ENCODE measurements at regions not wholly inside any gene's neighbourhood (a gene's known extent, or its start where the extent isn't known, plus 50 kb on each side); places are given as distances from the start of the nearest gene placed in this dataset.

DNA sequence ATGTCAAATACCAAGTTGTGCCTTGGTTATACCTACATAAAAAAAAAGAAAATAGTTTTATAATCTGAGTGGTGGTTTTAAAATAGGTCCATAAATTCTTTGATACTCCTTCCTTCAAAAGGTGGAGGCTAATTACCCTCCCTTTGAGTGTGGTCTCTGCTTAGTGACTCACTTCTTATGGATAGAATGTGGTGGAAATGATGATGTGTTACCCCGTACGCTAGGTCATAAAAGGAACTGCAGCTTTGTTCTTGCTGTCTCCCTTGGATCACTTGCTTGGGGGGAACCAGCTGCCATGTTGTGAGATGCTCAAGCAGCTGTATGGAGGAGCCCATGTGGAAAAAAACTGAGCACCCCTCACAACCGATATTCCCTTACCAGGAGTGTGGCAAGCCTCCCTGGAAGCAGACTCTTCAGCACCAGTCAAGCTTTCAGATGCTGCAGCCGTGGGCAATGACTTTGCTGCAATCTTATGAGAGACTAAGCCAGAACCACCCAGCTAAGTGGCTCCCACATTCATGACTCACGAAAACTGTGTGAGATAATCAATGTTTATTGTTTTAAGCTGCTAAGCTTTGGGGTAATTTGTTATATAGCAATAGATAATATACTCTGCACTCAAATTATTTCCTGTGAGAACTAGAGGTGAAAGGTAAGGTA is 195.0 kb upstream of the GATB start:
- Histone ChIP-seq H3K4me1 (ENCODE audit: insufficient read depth) (peaks cover 4% of the 10 kb centered on the region), H3K9me2 (replicated peaks; ENCODE audit: insufficient read depth) (no peaks in the 10 kb centered on the region), H2AFZ (no peak overlapping the region), H3K4me2 (peak overlapping the region; percentile 6), H4K20me1 (ENCODE audit: insufficient read depth, poor library complexity, severe bottlenecking) (no peaks in the 10 kb centered on the region), H3K27me3 (no peaks in the 10 kb centered on the region), H3K4me3 (no peak overlapping the region), H3K27ac (peak overlapping the region; percentile 57), H3K79me2 (no peaks in the 10 kb centered on the region), H3K36me3 (replicated peaks; ENCODE audit: insufficient read depth, low read depth) (no peaks in the 10 kb centered on the region), H3K9me3 (ENCODE audit: low read depth) (no peaks in the 10 kb centered on the region)
- DNase-seq (ENCODE audit: low spot score) = peak; percentile 18
- WGBS (ENCODE audit: low lambda C conversion rate, missing lambda C conversion rate) = 67% methylated on average over 5 of the region's 5 CpGs
- no peak for TF ChIP-seq EZH2phosphoT487 (IDR thresholded peaks at IDR 0.05; ENCODE audit: low read depth, severe bottlenecking, unreplicated experiment)
- TF ChIP-seq, protein P1, sequence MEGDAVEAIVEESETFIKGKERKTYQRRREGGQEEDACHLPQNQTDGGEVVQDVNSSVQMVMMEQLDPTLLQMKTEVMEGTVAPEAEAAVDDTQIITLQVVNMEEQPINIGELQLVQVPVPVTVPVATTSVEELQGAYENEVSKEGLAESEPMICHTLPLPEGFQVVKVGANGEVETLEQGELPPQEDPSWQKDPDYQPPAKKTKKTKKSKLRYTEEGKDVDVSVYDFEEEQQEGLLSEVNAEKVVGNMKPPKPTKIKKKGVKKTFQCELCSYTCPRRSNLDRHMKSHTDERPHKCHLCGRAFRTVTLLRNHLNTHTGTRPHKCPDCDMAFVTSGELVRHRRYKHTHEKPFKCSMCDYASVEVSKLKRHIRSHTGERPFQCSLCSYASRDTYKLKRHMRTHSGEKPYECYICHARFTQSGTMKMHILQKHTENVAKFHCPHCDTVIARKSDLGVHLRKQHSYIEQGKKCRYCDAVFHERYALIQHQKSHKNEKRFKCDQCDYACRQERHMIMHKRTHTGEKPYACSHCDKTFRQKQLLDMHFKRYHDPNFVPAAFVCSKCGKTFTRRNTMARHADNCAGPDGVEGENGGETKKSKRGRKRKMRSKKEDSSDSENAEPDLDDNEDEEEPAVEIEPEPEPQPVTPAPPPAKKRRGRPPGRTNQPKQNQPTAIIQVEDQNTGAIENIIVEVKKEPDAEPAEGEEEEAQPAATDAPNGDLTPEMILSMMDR (IDR thresholded peaks at IDR 0.05; ENCODE audit: poor library complexity) = no peak
- no peak for TF ChIP-seq EZH2 (IDR thresholded peaks at IDR 0.05; ENCODE audit: borderline replicate concordance)

DNA sequence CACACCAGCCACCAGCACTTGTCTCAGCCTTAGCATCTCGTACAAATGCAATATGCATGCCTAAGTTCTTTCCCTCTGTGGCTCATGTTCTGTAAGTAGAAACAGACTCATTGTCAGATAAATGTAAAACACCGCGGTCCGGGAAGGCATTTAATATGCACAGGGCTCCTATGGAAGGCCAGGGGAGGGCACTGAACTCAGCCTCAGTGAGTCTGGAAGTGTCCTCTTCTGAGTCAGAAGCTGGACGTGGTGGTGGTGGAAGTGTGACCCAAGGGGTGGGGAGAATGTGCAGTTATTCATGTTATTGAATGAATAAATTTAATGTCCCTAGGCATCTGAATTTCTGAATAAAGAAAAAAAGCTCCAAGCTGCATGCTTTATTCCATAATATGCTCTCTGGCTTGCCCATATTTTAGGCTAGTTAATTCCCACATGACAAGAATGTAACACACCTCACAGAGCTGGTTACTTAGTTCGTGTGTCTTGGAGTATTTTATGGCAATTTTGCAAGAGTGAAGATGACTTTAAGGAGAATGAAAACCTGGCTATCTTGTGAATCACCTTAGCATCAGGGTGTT is 193.1 kb upstream of the GATB start:
- H4K20me1 ChIP-seq (ENCODE audit: insufficient read depth, poor library complexity, severe bottlenecking) = no peaks in the 10 kb centered on the region
- TF ChIP-seq EZH2 (IDR thresholded peaks at IDR 0.05; ENCODE audit: borderline replicate concordance) = no peak
- H3K9me2 ChIP-seq (replicated peaks; ENCODE audit: insufficient read depth) = no peaks in the 10 kb centered on the region
- no peak overlapping the region for H3K4me3 ChIP-seq
- DNase-seq (ENCODE audit: low spot score) = no peak
- no peaks in the 10 kb centered on the region for H3K36me3 ChIP-seq (replicated peaks; ENCODE audit: insufficient read depth, low read depth)
- H3K4me2 ChIP-seq = no peak overlapping the region
- H3K27me3 ChIP-seq = no peaks in the 10 kb centered on the region
- 86% methylated on average over 6 of the region's 6 CpGs for WGBS (ENCODE audit: low lambda C conversion rate, missing lambda C conversion rate)
- H2AFZ ChIP-seq = no peak overlapping the region
- no peaks in the 10 kb centered on the region for H3K79me2 ChIP-seq
- peaks cover 4% of the 10 kb centered on the region for H3K4me1 ChIP-seq (ENCODE audit: insufficient read depth)
- H3K27ac ChIP-seq = no peak overlapping the region
- no peaks in the 10 kb centered on the region for H3K9me3 ChIP-seq (ENCODE audit: low read depth)

DNA sequence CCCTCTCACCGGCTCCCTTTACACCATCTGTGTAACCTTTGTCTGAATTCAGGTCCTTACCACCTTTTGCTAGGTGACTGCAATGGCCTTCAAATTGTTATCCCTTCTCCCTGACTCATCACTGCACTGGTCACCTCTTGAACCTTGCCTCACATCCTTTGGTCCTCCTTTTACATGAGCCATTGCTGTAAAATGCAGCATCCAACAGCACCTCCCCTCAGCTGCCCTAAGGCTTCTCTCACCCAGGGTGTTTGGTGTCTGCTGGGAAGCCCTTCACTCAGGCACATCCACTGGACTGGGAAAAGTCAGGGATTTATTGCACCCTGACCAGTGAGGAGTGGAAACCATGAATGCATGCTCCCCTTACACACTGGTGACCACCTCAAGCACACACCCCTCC is 192.5 kb upstream of the GATB start:
- peaks cover 4% of the 10 kb centered on the region for H3K4me1 ChIP-seq (ENCODE audit: insufficient read depth)
- H4K20me1 ChIP-seq (ENCODE audit: insufficient read depth, poor library complexity, severe bottlenecking) = no peaks in the 10 kb centered on the region
- H3K9me3 ChIP-seq (ENCODE audit: low read depth) = no peaks in the 10 kb centered on the region
- no peaks in the 10 kb centered on the region for H3K36me3 ChIP-seq (replicated peaks; ENCODE audit: insufficient read depth, low read depth)
- no peaks in the 10 kb centered on the region for H3K9me2 ChIP-seq (replicated peaks; ENCODE audit: insufficient read depth)
- no peaks in the 10 kb centered on the region for H3K79me2 ChIP-seq
- no peak for DNase-seq (ENCODE audit: low spot score)
- TF ChIP-seq EZH2phosphoT487 (IDR thresholded peaks at IDR 0.05; ENCODE audit: low read depth, severe bottlenecking, unreplicated experiment) = no peak
- no peak overlapping the region for H2AFZ ChIP-seq
- no peak overlapping the region for H3K4me3 ChIP-seq
- no peak overlapping the region for H3K27ac ChIP-seq
- WGBS (ENCODE audit: low lambda C conversion rate, missing lambda C conversion rate) = 100% methylated on average over 1 of the region's 1 CpG
- H3K27me3 ChIP-seq = no peaks in the 10 kb centered on the region
- H3K4me2 ChIP-seq = no peak overlapping the region

DNA sequence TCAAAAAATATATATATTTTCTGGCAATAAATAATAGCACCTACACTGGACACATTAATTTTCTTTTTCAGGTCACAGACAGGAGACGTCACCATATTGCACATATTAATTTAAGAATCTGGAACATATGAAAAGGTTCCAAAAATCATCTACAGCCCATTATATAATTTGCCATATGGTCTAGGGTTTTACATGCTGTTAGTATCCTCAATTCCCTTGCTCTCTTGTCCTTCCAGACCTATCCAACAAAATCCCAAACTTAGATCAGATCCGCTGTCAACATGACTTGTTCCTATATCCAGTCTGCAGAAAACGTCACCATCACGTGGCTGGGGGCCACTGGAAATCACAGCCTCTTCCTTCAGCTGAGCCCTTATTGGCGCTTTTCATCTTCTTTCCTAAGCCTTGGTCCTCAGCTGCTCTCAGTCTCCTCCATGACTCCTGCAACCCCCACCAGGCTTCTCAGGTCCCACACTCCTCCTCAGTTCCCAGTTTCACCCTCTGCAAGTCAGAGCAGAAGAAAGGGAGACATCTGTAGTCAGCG is 192.0 kb upstream of the GATB start:
- Histone ChIP-seq H3K36me3 (replicated peaks; ENCODE audit: insufficient read depth, low read depth) (no peaks in the 10 kb centered on the region), H4K20me1 (ENCODE audit: insufficient read depth, poor library complexity, severe bottlenecking) (no peaks in the 10 kb centered on the region), H3K27ac (no peak overlapping the region), H3K27me3 (no peaks in the 10 kb centered on the region), H3K9me3 (ENCODE audit: low read depth) (no peaks in the 10 kb centered on the region), H3K4me3 (no peak overlapping the region), H3K4me1 (ENCODE audit: insufficient read depth) (peaks cover 4% of the 10 kb centered on the region), H2AFZ (no peak overlapping the region), H3K9me2 (replicated peaks; ENCODE audit: insufficient read depth) (no peaks in the 10 kb centered on the region), H3K79me2 (no peaks in the 10 kb centered on the region), H3K4me2 (no peak overlapping the region)
- WGBS (ENCODE audit: low lambda C conversion rate, missing lambda C conversion rate) = 95% methylated on average over 6 of the region's 6 CpGs
- DNase-seq (ENCODE audit: low spot score) = no peak
- TF ChIP-seq, protein P1 (IDR thresholded peaks at IDR 0.05; ENCODE audit: poor library complexity) = no peak
- no peak for TF ChIP-seq EZH2 (IDR thresholded peaks at IDR 0.05; ENCODE audit: borderline replicate concordance)
- no peak for TF ChIP-seq EZH2phosphoT487 (IDR thresholded peaks at IDR 0.05; ENCODE audit: low read depth, severe bottlenecking, unreplicated experiment)

Data from hepatocyte (in vitro differentiated cells).